ENCODE measurements at regions not wholly inside any gene's neighbourhood (a gene's known extent, or its start where the extent isn't known, plus 50 kb on each side); places are given as distances from the start of the nearest gene placed in this dataset.
A peak's percentile ranks its signal among the peaks of the same experiment; 100 is the strongest.

GRCh38 chr20:11555510-11555909, 362.2 kb upstream of the BTBD3 start:
- no peak for DNase-seq

GRCh38 chr20:11556410-11556809, 361.3 kb upstream of the BTBD3 start:
- no peak for DNase-seq

GRCh38 chr20:11564491-11564890, 353.2 kb upstream of the BTBD3 start:
- DNase-seq, result no peak

- DNase-seq, result no peak
These were observed 348.5 kb upstream of the BTBD3 start for GRCh38 chr20:11569163-11569562.

- no peak for DNase-seq
These were observed 344.2 kb upstream of the BTBD3 start for GRCh38 chr20:11573507-11573906.

- peak; percentile 9 for DNase-seq
These were observed 336.4 kb upstream of the BTBD3 start for GRCh38 chr20:11581271-11581670.

GRCh38 chr20:11582060-11582459, 335.6 kb upstream of the BTBD3 start:
- DNase-seq, result no peak

GRCh38 chr20:11585752-11586352, 331.8 kb upstream of the BTBD3 start:
- DNase-seq, result no peak

- no peak for DNase-seq
These were observed 328.8 kb upstream of the BTBD3 start for GRCh38 chr20:11588875-11589274.

- no peak for DNase-seq
These were observed 325.7 kb upstream of the BTBD3 start for GRCh38 chr20:11591965-11592364.

- DNase-seq, result no peak
These were observed 313.4 kb upstream of the BTBD3 start for GRCh38 chr20:11604339-11604738.

GRCh38 chr20:11607047-11607446, 310.6 kb upstream of the BTBD3 start:
- no peak for DNase-seq

- no peak for DNase-seq
These were observed 309.0 kb upstream of the BTBD3 start for GRCh38 chr20:11608736-11609135.

- no peak for DNase-seq
These were observed 293.0 kb upstream of the BTBD3 start for GRCh38 chr20:11624704-11625103.

GRCh38 chr20:11626551-11626950, 291.1 kb upstream of the BTBD3 start:
- DNase-seq, result no peak

- DNase-seq, result no peak
These were observed 274.8 kb upstream of the BTBD3 start for GRCh38 chr20:11642866-11643265.

- DNase-seq, result no peak
These were observed 271.3 kb upstream of the BTBD3 start for GRCh38 chr20:11646359-11646758.

GRCh38 chr20:11650566-11650965, 267.1 kb upstream of the BTBD3 start:
- DNase-seq, result no peak

GRCh38 chr20:11651138-11651537, 266.6 kb upstream of the BTBD3 start:
- DNase-seq, result no peak

GRCh38 chr20:11651647-11652046, 266.0 kb upstream of the BTBD3 start:
- DNase-seq, result no peak

GRCh38 chr20:11652128-11652527, 265.6 kb upstream of the BTBD3 start:
- no peak for DNase-seq

- DNase-seq, result no peak
These were observed 262.9 kb upstream of the BTBD3 start for GRCh38 chr20:11654766-11655165.

- no peak for DNase-seq
These were observed 257.0 kb upstream of the BTBD3 start for GRCh38 chr20:11660673-11661072.

GRCh38 chr20:11671015-11671511, 246.6 kb upstream of the BTBD3 start:
- DNase-seq, result no peak

GRCh38 chr20:11672959-11673358, 244.7 kb upstream of the BTBD3 start:
- no peak for DNase-seq

Measured in inflammatory macrophage treated with lipopolysaccharide for 4 hours (primary cell).